BJ (cell line): ENCODE measurements at regions not wholly inside any gene's neighbourhood (a gene's known extent, or its start where the extent isn't known, plus 50 kb on each side); places are given as distances from the start of the nearest gene placed in this dataset.

Source experiments
- CTCF ChIA-PET: fragments of 350-600 bp; formaldehyde crosslinking; extraction: SDS; loops from one replicate; lab custom pipeline; 2021; ENCODE audit warnings: antibody characterized with exemption, inconsistent platforms; lab: Yijun Ruan, JAX
- POLR2A ChIA-PET: fragments of 300-600 bp; sonication (Branson Sonifier 250); formaldehyde crosslinking; extraction: SDS; loops from one replicate; lab custom pipeline; 2021; ENCODE audit warnings: antibody characterized with exemption; lab: Charles Lee
- DNase-seq: peaks from one replicate; pipeline ENCODE4 v3.0.0-alpha.2; 2011; ENCODE audit warnings: low read depth
- H3K27me3 ChIP-seq: 2 replicates; pipeline ENCODE4 v1.6.0; 2011; ENCODE audit warnings: low read length; ENCODE audit not compliant: control insufficient read depth, insufficient read depth
- H3K36me3 ChIP-seq: 2 replicates; pipeline ENCODE4 v1.5.1; 2011; ENCODE audit warnings: low read length; ENCODE audit not compliant: control insufficient read depth, insufficient read depth
- H3K4me3 ChIP-seq: 2 replicates; pipeline ENCODE4 v1.5.1; 2011; ENCODE audit warnings: low read depth, mild to moderate bottlenecking, control low read depth, low read length
- CTCF ChIP-seq: IDR thresholded peaks from 2 replicates; pipeline ENCODE4 v1.5.1; 2011; ENCODE audit warnings: low read depth, mild to moderate bottlenecking, control low read depth, inconsistent platforms, low read length, moderate library complexity; ENCODE audit not compliant: insufficient read depth

GRCh38 chr10:3331690-3332230 lies 159.2 kb upstream of the PITRM1 start:
- ChIA-PET CTCF (interaction anchor here (0.5 kb wide), 1 partner anchor 76 kb away, joined by 6 read pairs; no protein-coding TSS in a partner anchor), POLR2A (no interaction called here)
- Histone ChIP-seq H3K36me3 (no peaks in the 10 kb centered on the region), H3K4me3 (no peak overlapping the region), H3K27me3 (no peaks in the 10 kb centered on the region; the same call in 1 of the 2 replicates)
- no peak for DNase-seq
- TF ChIP-seq CTCF: no peak

DNA sequence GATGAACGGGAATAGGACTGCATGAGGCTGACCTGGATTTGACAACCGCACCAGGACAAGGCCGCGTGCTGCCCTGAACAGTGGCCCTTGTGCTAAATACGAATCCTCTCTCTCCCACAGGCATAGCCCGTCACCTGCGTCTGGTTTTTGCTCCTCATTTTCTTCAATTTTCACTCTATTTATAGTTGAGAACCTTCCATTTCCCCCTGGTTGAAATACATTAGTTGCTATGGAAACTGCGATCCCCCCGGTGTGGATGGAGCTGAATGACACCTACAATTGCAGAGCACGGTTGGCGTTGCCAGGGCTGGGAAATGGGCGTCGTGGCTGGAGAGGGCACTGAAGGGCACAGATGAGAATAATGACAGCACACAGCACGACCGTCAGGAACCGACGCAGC lies 158.6 kb upstream of the PITRM1 start:
- Histone ChIP-seq H3K27me3 (no peaks in the 10 kb centered on the region; the same call in 1 of the 2 replicates), H3K4me3 (no peak overlapping the region), H3K36me3 (no peaks in the 10 kb centered on the region)
- POLR2A ChIA-PET: no interaction called here
- CTCF ChIA-PET: no interaction called here
- no peak for DNase-seq
- TF ChIP-seq CTCF: no peak

GRCh38 chr10:3330663-3331062 lies 158.1 kb upstream of the PITRM1 start:
- Histone ChIP-seq H3K4me3 (no peak overlapping the region), H3K36me3 (no peaks in the 10 kb centered on the region), H3K27me3 (no peaks in the 10 kb centered on the region; the same call in 1 of the 2 replicates)
- ChIA-PET POLR2A (no interaction called here), CTCF (no interaction called here)
- DNase-seq: no peak
- TF ChIP-seq CTCF: no peak

DNA sequence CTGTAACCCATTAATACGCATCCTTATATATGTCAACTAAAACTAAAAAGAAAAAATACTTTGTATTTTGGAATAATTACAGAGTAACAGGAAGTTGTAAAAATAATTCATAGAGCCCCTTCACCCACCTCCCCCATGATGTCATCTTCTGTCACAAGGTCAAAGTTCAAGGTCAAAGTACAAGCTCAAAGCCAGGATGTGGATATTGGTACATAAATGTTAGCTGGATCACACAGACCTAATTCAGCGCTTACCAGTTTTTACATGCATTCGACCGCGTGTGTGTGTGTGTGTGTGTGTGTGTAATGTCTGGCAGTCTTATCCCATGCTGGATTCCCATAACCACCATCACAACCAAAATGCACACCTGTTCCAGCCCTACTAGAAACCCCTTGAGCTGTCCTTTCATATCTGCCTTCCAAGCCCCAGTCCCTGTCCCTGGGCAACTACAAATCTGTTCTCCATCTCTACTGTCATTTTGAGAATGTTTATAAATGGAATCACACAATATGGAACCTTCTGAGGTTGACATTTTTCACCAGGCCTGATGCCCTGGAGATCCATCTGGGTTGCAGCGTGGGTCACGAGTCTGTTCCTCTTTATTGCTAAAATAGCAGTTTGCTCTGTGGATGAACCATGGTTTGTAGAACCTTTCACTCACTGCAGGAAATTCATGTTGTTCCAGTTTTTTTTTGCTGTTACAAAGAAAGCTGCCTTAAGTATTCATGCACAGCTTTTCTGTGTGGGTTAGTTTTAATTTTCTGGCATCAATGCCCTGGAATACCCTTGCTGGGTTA lies 153.6 kb upstream of the PITRM1 start:
- DNase-seq: no peak
- CTCF ChIA-PET: no interaction called here
- POLR2A ChIA-PET: no interaction called here
- no peak for TF ChIP-seq CTCF
- H3K36me3 ChIP-seq: no peaks in the 10 kb centered on the region
- H3K27me3 ChIP-seq: no peaks in the 10 kb centered on the region
- no peak overlapping the region for H3K4me3 ChIP-seq

- Histone ChIP-seq H3K4me3 (no peak overlapping the region), H3K27me3 (no peaks in the 10 kb centered on the region), H3K36me3 (no peaks in the 10 kb centered on the region)
- POLR2A ChIA-PET: no interaction called here
- TF ChIP-seq CTCF: no peak
- no peak for DNase-seq
- CTCF ChIA-PET: interaction anchor here (0.5 to 1.8 kb wide), 2 partner anchors 11 to 60 kb away, joined by 3 to 9 read pairs; no protein-coding TSS in a partner anchor
Measured at GRCh38 chr10:3324612-3325038, 152.0 kb upstream of the PITRM1 start.
